ENCODE measurements at regions not wholly inside any gene's neighbourhood (a gene's known extent, or its start where the extent isn't known, plus 50 kb on each side); places are given as distances from the start of the nearest gene placed in this dataset.

- Histone ChIP-seq H3K9me3 (peaks cover 24% of the 10 kb centered on the region), H3K4me1 (ENCODE audit: low read depth) (no peaks in the 10 kb centered on the region), H3K4me3 (no peak overlapping the region), H3K36me3 (ENCODE audit: low read depth) (no peaks in the 10 kb centered on the region)
- TF ChIP-seq CTCF (IDR thresholded peaks at IDR 0.05), result no peak
- no peak for DNase-seq
- ATAC-seq, result no peak
- intact Hi-C loops (cut with DNase I, micrococcal nuclease), result no loop called here
Measured at GRCh38 chr13:63189712-63190111, 1774.1 kb upstream of the PCDH20 start.

DNA sequence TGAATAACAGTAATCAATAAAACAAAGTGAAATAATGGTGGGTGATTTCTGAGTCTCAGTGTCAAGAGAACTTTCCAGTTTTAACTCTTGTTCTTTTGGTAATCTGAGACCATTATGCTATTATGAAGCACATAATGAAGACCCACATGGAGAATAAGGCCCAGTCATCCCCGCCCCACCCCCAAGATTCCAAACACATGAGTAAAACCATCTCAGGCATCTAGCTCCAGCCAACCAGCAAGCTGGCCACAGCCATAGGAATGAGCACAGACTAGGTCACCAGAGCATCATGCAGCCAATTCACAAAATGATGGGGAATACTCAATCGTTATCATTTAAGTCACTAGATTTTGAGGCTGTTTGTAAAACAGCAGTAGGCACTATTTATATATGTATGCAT is 1769.0 kb upstream of the PCDH20 start:
- Histone ChIP-seq H3K9me3 (peaks cover 23% of the 10 kb centered on the region), H3K36me3 (ENCODE audit: low read depth) (no peaks in the 10 kb centered on the region), H3K4me1 (ENCODE audit: low read depth) (no peaks in the 10 kb centered on the region), H3K4me3 (no peak overlapping the region)
- DNase-seq (no peak), ATAC-seq (no peak)
- TF ChIP-seq CTCF (IDR thresholded peaks at IDR 0.05), result no peak
- intact Hi-C loops (cut with DNase I, micrococcal nuclease), result no loop called here

GRCh38 chr13:63175536-63175935 is 1759.9 kb upstream of the PCDH20 start:
- H3K36me3 ChIP-seq (ENCODE audit: low read depth), result no peaks in the 10 kb centered on the region
- intact Hi-C loops (cut with DNase I, micrococcal nuclease), result no loop called here
- ATAC-seq, result no peak
- no peaks in the 10 kb centered on the region for H3K4me1 ChIP-seq (ENCODE audit: low read depth)
- no peak overlapping the region for H3K4me3 ChIP-seq
- no peak for TF ChIP-seq CTCF (IDR thresholded peaks at IDR 0.05)
- no peak for DNase-seq
- H3K9me3 ChIP-seq, result peaks cover 26% of the 10 kb centered on the region

GRCh38 chr13:63167699-63168337 is 1752.2 kb upstream of the PCDH20 start:
- DNase-seq (no peak), ATAC-seq (no peak)
- TF ChIP-seq CTCF (IDR thresholded peaks at IDR 0.05), result no peak
- intact Hi-C loops (cut with DNase I, micrococcal nuclease), result no loop called here
- Histone ChIP-seq H3K36me3 (ENCODE audit: low read depth) (no peaks in the 10 kb centered on the region), H3K4me3 (no peak overlapping the region), H3K4me1 (ENCODE audit: low read depth) (no peaks in the 10 kb centered on the region), H3K9me3 (peaks cover 22% of the 10 kb centered on the region)

DNA sequence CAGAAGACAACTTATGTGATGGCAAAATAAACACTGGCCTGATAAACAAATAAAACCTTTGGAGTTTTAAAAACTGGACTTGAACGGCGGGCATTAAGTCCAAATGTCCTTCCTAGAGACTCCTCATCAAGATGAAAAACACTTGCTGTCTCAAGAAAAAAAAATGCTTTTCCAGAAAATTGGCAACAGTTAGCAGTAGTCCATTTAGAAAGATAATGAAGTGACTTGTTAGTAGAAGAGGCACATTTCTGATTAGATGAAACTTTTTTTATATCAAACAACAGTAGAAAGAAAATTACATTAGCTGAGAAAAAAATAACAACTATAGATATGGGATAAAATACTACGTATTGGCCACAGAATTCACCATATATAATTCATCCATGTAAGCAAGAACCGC is 1750.7 kb upstream of the PCDH20 start:
- no peaks in the 10 kb centered on the region for H3K4me1 ChIP-seq (ENCODE audit: low read depth)
- ATAC-seq, result no peak
- no peaks in the 10 kb centered on the region for H3K36me3 ChIP-seq (ENCODE audit: low read depth)
- H3K4me3 ChIP-seq, result no peak overlapping the region
- intact Hi-C loops (cut with DNase I, micrococcal nuclease), result no loop called here
- DNase-seq, result no peak
- peaks cover 22% of the 10 kb centered on the region for H3K9me3 ChIP-seq
- no peak for TF ChIP-seq CTCF (IDR thresholded peaks at IDR 0.05)

- no peak for TF ChIP-seq CTCF (IDR thresholded peaks at IDR 0.05)
- DNase-seq, result no peak
Measured at GRCh38 chr13:63163903-63164302, 1748.3 kb upstream of the PCDH20 start.

More at GRCh38 chr13:63163903-63164302, 1748.3 kb upstream of the PCDH20 start:
- Histone ChIP-seq H3K4me3 (no peak overlapping the region), H3K36me3 (ENCODE audit: low read depth) (no peaks in the 10 kb centered on the region), H3K4me1 (ENCODE audit: low read depth) (no peaks in the 10 kb centered on the region), H3K9me3 (peaks cover 23% of the 10 kb centered on the region)
- ATAC-seq, result no peak
- intact Hi-C loops (cut with DNase I, micrococcal nuclease), result no loop called here

Measured in mucosa of descending colon (tissue), 3 donors.